ENCODE measurements at regions not wholly inside any gene's neighbourhood (a gene's known extent, or its start where the extent isn't known, plus 50 kb on each side); places are given as distances from the start of the nearest gene placed in this dataset.

DNA sequence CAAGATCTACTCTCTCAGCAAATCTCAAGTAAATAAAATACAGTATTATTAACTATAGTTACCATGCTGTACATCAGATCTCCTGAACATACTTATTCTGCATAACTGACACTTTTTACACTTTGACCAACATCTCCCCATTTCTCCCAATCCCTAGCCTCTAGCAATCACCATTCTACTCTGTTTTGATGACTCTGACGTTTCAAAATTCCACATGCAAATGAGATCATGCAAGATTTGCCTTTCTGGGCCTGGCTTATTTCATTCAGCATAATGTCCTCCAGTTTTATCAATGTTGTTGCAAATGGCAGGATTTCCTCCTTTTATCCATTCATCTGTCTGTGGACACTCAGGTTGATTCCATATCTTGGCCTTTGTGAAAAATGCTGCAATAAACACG is 266.3 kb downstream of the RFPL4B start:
- no peak overlapping the region for H3K4me3 ChIP-seq (ENCODE audit: low read depth, low read length)
- no peaks in the 10 kb centered on the region for H3K4me1 ChIP-seq
- H3K79me2 ChIP-seq, result no peaks in the 10 kb centered on the region
- TF ChIP-seq, protein P1, sequence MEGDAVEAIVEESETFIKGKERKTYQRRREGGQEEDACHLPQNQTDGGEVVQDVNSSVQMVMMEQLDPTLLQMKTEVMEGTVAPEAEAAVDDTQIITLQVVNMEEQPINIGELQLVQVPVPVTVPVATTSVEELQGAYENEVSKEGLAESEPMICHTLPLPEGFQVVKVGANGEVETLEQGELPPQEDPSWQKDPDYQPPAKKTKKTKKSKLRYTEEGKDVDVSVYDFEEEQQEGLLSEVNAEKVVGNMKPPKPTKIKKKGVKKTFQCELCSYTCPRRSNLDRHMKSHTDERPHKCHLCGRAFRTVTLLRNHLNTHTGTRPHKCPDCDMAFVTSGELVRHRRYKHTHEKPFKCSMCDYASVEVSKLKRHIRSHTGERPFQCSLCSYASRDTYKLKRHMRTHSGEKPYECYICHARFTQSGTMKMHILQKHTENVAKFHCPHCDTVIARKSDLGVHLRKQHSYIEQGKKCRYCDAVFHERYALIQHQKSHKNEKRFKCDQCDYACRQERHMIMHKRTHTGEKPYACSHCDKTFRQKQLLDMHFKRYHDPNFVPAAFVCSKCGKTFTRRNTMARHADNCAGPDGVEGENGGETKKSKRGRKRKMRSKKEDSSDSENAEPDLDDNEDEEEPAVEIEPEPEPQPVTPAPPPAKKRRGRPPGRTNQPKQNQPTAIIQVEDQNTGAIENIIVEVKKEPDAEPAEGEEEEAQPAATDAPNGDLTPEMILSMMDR (IDR thresholded peaks at IDR 0.05), result no peak
- no peaks in the 10 kb centered on the region for H3K9me3 ChIP-seq (ENCODE audit: control insufficient read depth, low read length)
- no peaks in the 10 kb centered on the region for H3K27me3 ChIP-seq (ENCODE audit: control insufficient read depth, insufficient read depth, low read length)
- no peaks in the 10 kb centered on the region for H3K36me3 ChIP-seq (ENCODE audit: control insufficient read depth, insufficient read depth, low read length)
- no peak overlapping the region for H3K9ac ChIP-seq
- H3K4me2 ChIP-seq (ENCODE audit: low read length), result no peak overlapping the region
- no peak overlapping the region for H3K27ac ChIP-seq
- H2AFZ ChIP-seq, result no peak overlapping the region

DNA sequence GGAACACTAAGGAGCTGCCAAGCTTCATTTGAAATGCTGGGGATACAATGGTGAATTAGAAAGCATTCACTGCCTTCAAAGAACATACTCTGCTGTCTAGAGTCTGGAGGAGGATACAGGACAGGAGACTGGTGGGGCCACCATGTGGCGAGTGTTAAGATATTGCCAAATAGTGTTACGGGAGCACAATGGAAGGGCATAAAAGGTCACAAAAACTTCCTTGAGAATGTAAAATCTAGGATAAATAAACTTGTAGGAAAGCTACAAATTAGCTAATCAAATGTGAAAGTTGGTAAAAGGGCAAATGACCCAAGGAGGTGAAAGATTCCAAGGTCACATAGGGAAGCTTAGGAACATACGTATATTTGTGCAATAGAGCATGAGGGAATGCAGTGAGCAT is 271.7 kb downstream of the RFPL4B start:
- Histone ChIP-seq H3K9me3 (ENCODE audit: control insufficient read depth, low read length) (no peaks in the 10 kb centered on the region), H3K27me3 (ENCODE audit: control insufficient read depth, insufficient read depth, low read length) (no peaks in the 10 kb centered on the region), H3K79me2 (no peaks in the 10 kb centered on the region), H3K4me2 (ENCODE audit: low read length) (no peak overlapping the region), H3K36me3 (ENCODE audit: control insufficient read depth, insufficient read depth, low read length) (no peaks in the 10 kb centered on the region), H3K27ac (no peak overlapping the region), H3K4me1 (no peaks in the 10 kb centered on the region), H2AFZ (no peak overlapping the region), H3K9ac (no peak overlapping the region), H3K4me3 (ENCODE audit: low read depth, low read length) (no peak overlapping the region)
- TF ChIP-seq, protein P1 (IDR thresholded peaks at IDR 0.05), result no peak

DNA sequence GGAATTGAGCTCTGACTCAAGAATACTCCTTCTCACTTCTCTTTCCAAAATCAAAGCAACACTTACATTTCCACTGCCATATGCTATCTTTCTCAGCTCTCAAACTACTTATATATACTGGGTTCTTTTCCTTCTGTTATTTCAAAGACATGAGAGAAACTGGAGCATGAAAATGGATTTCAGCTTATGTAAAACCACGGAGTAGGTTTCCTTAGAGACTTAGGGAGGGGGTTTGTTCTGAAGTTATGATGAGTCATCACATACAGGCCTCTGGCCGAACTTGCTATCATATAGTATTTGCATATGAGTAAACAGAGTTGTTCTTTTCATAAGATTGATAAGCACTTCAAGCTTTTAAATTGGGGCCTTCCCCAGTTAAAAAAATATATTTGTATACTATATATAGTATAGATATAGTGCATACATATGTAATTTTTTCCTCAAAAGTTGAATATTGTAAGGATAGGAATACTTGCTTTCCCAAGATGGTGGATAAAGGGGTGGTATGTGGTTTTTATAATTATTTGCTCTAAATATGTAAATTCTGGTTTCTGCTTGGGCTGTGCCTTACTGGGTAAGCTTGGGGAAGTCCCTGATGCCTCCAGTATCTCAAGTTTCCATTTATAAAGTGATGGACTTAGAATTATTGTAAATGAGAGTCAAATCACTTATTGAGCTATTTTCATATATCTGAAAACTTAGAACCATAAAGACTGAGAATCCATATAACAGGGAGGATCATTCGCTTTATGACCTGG is 273.9 kb downstream of the RFPL4B start:
- Histone ChIP-seq H3K4me1 (no peaks in the 10 kb centered on the region), H3K9ac (no peak overlapping the region), H3K36me3 (ENCODE audit: control insufficient read depth, insufficient read depth, low read length) (no peaks in the 10 kb centered on the region), H3K9me3 (ENCODE audit: control insufficient read depth, low read length) (no peaks in the 10 kb centered on the region), H3K79me2 (no peaks in the 10 kb centered on the region), H3K27ac (no peak overlapping the region), H2AFZ (peak overlapping the region; percentile 55), H3K4me2 (ENCODE audit: low read length) (no peak overlapping the region), H3K4me3 (ENCODE audit: low read depth, low read length) (no peak overlapping the region), H3K27me3 (ENCODE audit: control insufficient read depth, insufficient read depth, low read length) (no peaks in the 10 kb centered on the region)
- TF ChIP-seq, protein P1 (IDR thresholded peaks at IDR 0.05), result no peak

DNA sequence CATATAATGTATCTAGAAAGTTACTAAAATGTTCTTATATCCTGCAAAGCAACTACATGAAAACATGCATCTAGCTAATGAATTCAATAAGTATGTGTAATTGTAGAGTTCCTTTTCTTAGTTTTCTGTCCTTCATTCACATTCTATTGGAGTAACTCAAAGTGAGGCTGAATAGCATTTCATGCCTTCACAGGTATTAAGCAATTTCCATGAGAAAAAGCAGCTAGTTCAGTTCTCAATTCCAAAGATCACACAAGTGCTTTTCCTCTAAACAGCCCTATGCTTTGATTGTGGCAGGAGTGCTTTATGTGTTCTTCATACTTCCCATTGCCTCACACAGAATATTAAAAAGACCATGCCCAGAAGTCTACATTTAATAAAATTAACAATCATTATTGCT is 274.9 kb downstream of the RFPL4B start:
- Histone ChIP-seq H3K4me2 (ENCODE audit: low read length) (no peak overlapping the region), H3K9ac (no peak overlapping the region), H3K36me3 (ENCODE audit: control insufficient read depth, insufficient read depth, low read length) (no peaks in the 10 kb centered on the region), H3K9me3 (ENCODE audit: control insufficient read depth, low read length) (no peaks in the 10 kb centered on the region), H3K79me2 (no peaks in the 10 kb centered on the region), H3K27ac (no peak overlapping the region), H3K27me3 (ENCODE audit: control insufficient read depth, insufficient read depth, low read length) (no peaks in the 10 kb centered on the region), H2AFZ (no peak overlapping the region), H3K4me1 (peaks cover 5% of the 10 kb centered on the region), H3K4me3 (ENCODE audit: low read depth, low read length) (no peak overlapping the region)
- TF ChIP-seq, protein P1 (IDR thresholded peaks at IDR 0.05), result no peak
